DMS53 treated with DMSO at 0.1 percent for 48 hours (cell line): ENCODE measurements at regions not wholly inside any gene's neighbourhood (a gene's known extent, or its start where the extent isn't known, plus 50 kb on each side); places are given as distances from the start of the nearest gene placed in this dataset.

Experiments
- DNase-seq: peaks from one replicate; lab custom pipeline; 2025; ENCODE audit not compliant: unreplicated experiment; lab: John Stamatoyannopoulos, UW

GRCh38 chr12:5223881-5224280, 180.2 kb downstream of the KCNA5 start:
- DNase-seq = no peak

GRCh38 chr12:5226581-5226980, 182.9 kb downstream of the KCNA5 start:
- DNase-seq = no peak

- DNase-seq = no peak
These were observed 184.2 kb downstream of the KCNA5 start for GRCh38 chr12:5227708-5228373.

- DNase-seq = no peak
These were observed 186.5 kb downstream of the KCNA5 start for GRCh38 chr12:5230156-5230555.

GRCh38 chr12:5230861-5231260, 187.2 kb downstream of the KCNA5 start:
- DNase-seq = no peak

- DNase-seq = peak; percentile 54
These were observed 188.6 kb downstream of the KCNA5 start for GRCh38 chr12:5232291-5232690.

GRCh38 chr12:5232826-5233500, 189.3 kb downstream of the KCNA5 start:
- DNase-seq = no peak

GRCh38 chr12:5236022-5236640, 192.5 kb downstream of the KCNA5 start:
- DNase-seq = no peak

GRCh38 chr12:5242440-5242839, 189.5 kb upstream of the NTF3 start:
- DNase-seq = no peak

- no peak for DNase-seq
These were observed 188.9 kb upstream of the NTF3 start for GRCh38 chr12:5243014-5243413.

- DNase-seq = no peak
These were observed 187.4 kb upstream of the NTF3 start for GRCh38 chr12:5244513-5244972.

- no peak for DNase-seq
These were observed 185.7 kb upstream of the NTF3 start for GRCh38 chr12:5246196-5246595.

- DNase-seq = no peak
These were observed 184.8 kb upstream of the NTF3 start for GRCh38 chr12:5247144-5247543.

- no peak for DNase-seq
These were observed 183.7 kb upstream of the NTF3 start for GRCh38 chr12:5248230-5248629.

GRCh38 chr12:5248999-5249526, 182.8 kb upstream of the NTF3 start:
- no peak for DNase-seq

- DNase-seq = no peak
These were observed 180.8 kb upstream of the NTF3 start for GRCh38 chr12:5251092-5251491.

GRCh38 chr12:5251786-5252185, 180.1 kb upstream of the NTF3 start:
- DNase-seq = no peak

- DNase-seq = no peak
These were observed 177.2 kb upstream of the NTF3 start for GRCh38 chr12:5254703-5255102.

- DNase-seq = no peak
These were observed 174.0 kb upstream of the NTF3 start for GRCh38 chr12:5257763-5258495.

GRCh38 chr12:5258498-5258897, 173.4 kb upstream of the NTF3 start:
- no peak for DNase-seq

GRCh38 chr12:5258926-5259325, 173.0 kb upstream of the NTF3 start:
- no peak for DNase-seq
